ENCODE measurements at regions not wholly inside any gene's neighbourhood (a gene's known extent, or its start where the extent isn't known, plus 50 kb on each side); places are given as distances from the start of the nearest gene placed in this dataset.
A peak's percentile ranks its signal among the peaks of the same experiment; 100 is the strongest.

DNA sequence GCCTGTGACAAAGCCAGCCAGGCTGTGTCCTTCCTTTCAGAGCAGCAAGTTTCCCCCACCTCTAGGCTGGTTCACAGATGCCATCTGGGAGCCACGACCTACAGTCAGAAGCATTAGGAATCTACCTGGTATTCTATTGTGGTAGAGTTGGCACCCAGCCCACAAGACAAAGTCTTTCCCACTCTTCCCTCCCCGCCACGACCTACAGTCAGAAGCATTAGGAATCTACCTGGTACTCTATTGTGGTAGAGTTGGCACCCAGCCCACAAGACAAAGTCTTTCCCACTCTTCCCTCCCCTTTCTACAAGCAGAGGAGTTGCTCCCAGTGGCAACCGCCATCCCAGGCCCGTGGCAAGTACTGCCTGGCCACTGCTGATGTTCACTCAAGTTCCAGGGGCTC lies 157.8 kb upstream of the TNC start:
- peak; percentile 70 for ATAC-seq (ENCODE audit: low read depth)
- Histone ChIP-seq H3K27me3 (ENCODE audit: insufficient read depth, poor library complexity, severe bottlenecking) (no peaks in the 10 kb centered on the region), H3K36me3 (ENCODE audit: low read depth) (no peaks in the 10 kb centered on the region), H3K4me3 (ENCODE audit: severe bottlenecking) (no peak overlapping the region), H3K4me1 (ENCODE audit: insufficient read depth, poor library complexity, severe bottlenecking) (no peaks in the 10 kb centered on the region), H3K27ac (ENCODE audit: poor library complexity, severe bottlenecking) (no peak overlapping the region), H3K9me3 (ENCODE audit: severe bottlenecking) (no peaks in the 10 kb centered on the region)
- DNase-seq (ENCODE audit: low spot score), result no peak
- no peak for TF ChIP-seq CTCF (IDR thresholded peaks at IDR 0.05; ENCODE audit: poor library complexity, severe bottlenecking)

DNA sequence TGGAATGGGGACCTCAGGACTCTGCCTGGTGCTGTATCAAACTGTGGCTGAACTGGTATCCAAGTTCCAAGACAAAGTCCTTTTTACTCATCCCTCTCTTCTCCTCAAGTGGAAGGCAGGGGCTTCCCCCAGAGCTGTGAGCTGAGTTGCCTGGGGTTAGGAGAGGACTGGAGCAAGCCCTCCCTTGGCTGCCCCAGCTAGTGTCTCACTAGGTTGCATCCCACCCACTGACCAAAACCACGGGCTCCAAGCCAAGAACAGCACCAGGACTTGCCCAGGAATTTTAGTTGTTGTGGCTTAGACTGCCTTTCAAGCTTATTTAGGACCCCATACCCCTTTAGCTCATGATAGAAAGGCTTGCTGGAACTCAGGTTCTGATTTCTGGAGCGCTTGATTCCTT lies 158.7 kb upstream of the TNC start:
- no peaks in the 10 kb centered on the region for H3K4me1 ChIP-seq (ENCODE audit: insufficient read depth, poor library complexity, severe bottlenecking)
- ATAC-seq (ENCODE audit: low read depth) (no peak), DNase-seq (ENCODE audit: low spot score) (no peak)
- no peak overlapping the region for H3K27ac ChIP-seq (ENCODE audit: poor library complexity, severe bottlenecking)
- TF ChIP-seq CTCF (IDR thresholded peaks at IDR 0.05; ENCODE audit: poor library complexity, severe bottlenecking), result no peak
- no peaks in the 10 kb centered on the region for H3K9me3 ChIP-seq (ENCODE audit: severe bottlenecking)
- H3K36me3 ChIP-seq (ENCODE audit: low read depth), result no peaks in the 10 kb centered on the region
- H3K4me3 ChIP-seq (ENCODE audit: severe bottlenecking), result no peak overlapping the region
- H3K27me3 ChIP-seq (ENCODE audit: insufficient read depth, poor library complexity, severe bottlenecking), result no peaks in the 10 kb centered on the region

GRCh38 chr9:115277301-115277700 lies 159.3 kb upstream of the TNC start:
- TF ChIP-seq CTCF (IDR thresholded peaks at IDR 0.05; ENCODE audit: poor library complexity, severe bottlenecking), result no peak

GRCh38 chr9:115278326-115279035 lies 160.5 kb upstream of the TNC start:
- no peak for TF ChIP-seq CTCF (IDR thresholded peaks at IDR 0.05; ENCODE audit: poor library complexity, severe bottlenecking)
- Histone ChIP-seq H3K27ac (ENCODE audit: poor library complexity, severe bottlenecking) (no peak overlapping the region), H3K36me3 (ENCODE audit: low read depth) (no peaks in the 10 kb centered on the region), H3K9me3 (ENCODE audit: severe bottlenecking) (no peaks in the 10 kb centered on the region), H3K4me3 (ENCODE audit: severe bottlenecking) (no peak overlapping the region), H3K4me1 (ENCODE audit: insufficient read depth, poor library complexity, severe bottlenecking) (no peaks in the 10 kb centered on the region), H3K27me3 (ENCODE audit: insufficient read depth, poor library complexity, severe bottlenecking) (no peaks in the 10 kb centered on the region)
- DNase-seq (ENCODE audit: low spot score) (no peak), ATAC-seq (ENCODE audit: low read depth) (no peak)

More at GRCh38 chr9:115277301-115277700, 159.3 kb upstream of the TNC start:
- H3K4me1 ChIP-seq (ENCODE audit: insufficient read depth, poor library complexity, severe bottlenecking), result no peaks in the 10 kb centered on the region
- H3K27me3 ChIP-seq (ENCODE audit: insufficient read depth, poor library complexity, severe bottlenecking), result no peaks in the 10 kb centered on the region
- no peak for ATAC-seq (ENCODE audit: low read depth)
- H3K36me3 ChIP-seq (ENCODE audit: low read depth), result no peaks in the 10 kb centered on the region
- no peak overlapping the region for H3K4me3 ChIP-seq (ENCODE audit: severe bottlenecking)
- H3K27ac ChIP-seq (ENCODE audit: poor library complexity, severe bottlenecking), result no peak overlapping the region
- no peak for DNase-seq (ENCODE audit: low spot score)
- no peaks in the 10 kb centered on the region for H3K9me3 ChIP-seq (ENCODE audit: severe bottlenecking)

- no peaks in the 10 kb centered on the region for H3K4me1 ChIP-seq (ENCODE audit: insufficient read depth, poor library complexity, severe bottlenecking)
- H3K9me3 ChIP-seq (ENCODE audit: severe bottlenecking), result no peaks in the 10 kb centered on the region
- DNase-seq (ENCODE audit: low spot score) (no peak), ATAC-seq (ENCODE audit: low read depth) (no peak)
- H3K27me3 ChIP-seq (ENCODE audit: insufficient read depth, poor library complexity, severe bottlenecking), result no peaks in the 10 kb centered on the region
- no peak overlapping the region for H3K27ac ChIP-seq (ENCODE audit: poor library complexity, severe bottlenecking)
- TF ChIP-seq CTCF (IDR thresholded peaks at IDR 0.05; ENCODE audit: poor library complexity, severe bottlenecking), result no peak
- H3K4me3 ChIP-seq (ENCODE audit: severe bottlenecking), result no peak overlapping the region
- H3K36me3 ChIP-seq (ENCODE audit: low read depth), result no peaks in the 10 kb centered on the region
These were observed 165.4 kb upstream of the TNC start for GRCh38 chr9:115283395-115283794.
